PC-3 (cell line): ENCODE measurements at regions not wholly inside any gene's neighbourhood (a gene's known extent, or its start where the extent isn't known, plus 50 kb on each side); places are given as distances from the start of the nearest gene placed in this dataset.

Experiments used
- CTCF ChIP-seq: fragments of 300-600 bp; sonication (generic); conservative IDR thresholded peaks from 2 replicates; pipeline ENCODE4 v1.5.1; 2017; ENCODE audit warnings: antibody characterized with exemption, low read depth, mild to moderate bottlenecking, low read length
- EZH2 ChIP-seq: fragments of 300-600 bp; sonication (generic); IDR thresholded peaks from one replicate; pipeline ENCODE4 v1.6.1; 2017; ENCODE audit warnings: antibody characterized with exemption, mild to moderate bottlenecking, low read length; ENCODE audit not compliant: unreplicated experiment

- TF ChIP-seq CTCF (no peak), EZH2 (no peak)
Observed at GRCh38 chr7:17209101-17209500, 89.4 kb upstream of the AHR start.
